ENCODE measurements at regions not wholly inside any gene's neighbourhood (a gene's known extent, or its start where the extent isn't known, plus 50 kb on each side); places are given as distances from the start of the nearest gene placed in this dataset.

- no peaks in the 10 kb centered on the region for H3K27me3 ChIP-seq (ENCODE audit: control insufficient read depth, extremely low read depth, insufficient read depth, low read length)
- no peak overlapping the region for H3K9ac ChIP-seq (ENCODE audit: control insufficient read depth, extremely low read depth, insufficient read depth, low read length)
- H3K79me2 ChIP-seq (ENCODE audit: control insufficient read depth, insufficient read depth, low read length): no peaks in the 10 kb centered on the region
- FAIRE-seq (no peak), DNase-seq (ENCODE audit: low read depth, low spot score) (no peak)
- no peaks in the 10 kb centered on the region for H3K9me3 ChIP-seq (ENCODE audit: control insufficient read depth, low read depth, low read length)
- H3K4me2 ChIP-seq (ENCODE audit: control insufficient read depth, extremely low read depth, insufficient read depth, low read depth, low read length): no peak overlapping the region
- no peak overlapping the region for H2AFZ ChIP-seq (ENCODE audit: control insufficient read depth, low read length)
- no peak overlapping the region for H3K27ac ChIP-seq (ENCODE audit: control insufficient read depth, insufficient read depth, low read length)
- H3K4me1 ChIP-seq (ENCODE audit: control insufficient read depth, extremely low read depth, insufficient read depth, low read length): no peaks in the 10 kb centered on the region
- H4K20me1 ChIP-seq (ENCODE audit: control insufficient read depth, extremely low read depth, insufficient read depth, low read length): no peaks in the 10 kb centered on the region
- dilution Hi-C loops (cut with MboI; ENCODE audit: extremely low pct_ligation_motif_present, low sequenced_read_pairs): no loop called here
- no peaks in the 10 kb centered on the region for H3K36me3 ChIP-seq (ENCODE audit: control insufficient read depth in 2 of 2, extremely low read depth in 1 of 2, insufficient read depth in 2 of 2, low read length in 2 of 2)
- H3K9me1 ChIP-seq (ENCODE audit: control insufficient read depth, extremely low read depth, insufficient read depth, low read length): no peaks in the 10 kb centered on the region
- no peak overlapping the region for H3K4me3 ChIP-seq (ENCODE audit: control insufficient read depth in 2 of 3, extremely low read depth in 1 of 3, insufficient read depth in 2 of 3, low read depth in 1 of 3, low read length in 3 of 3)
- TF ChIP-seq EZH2 (IDR thresholded peaks at IDR 0.05; ENCODE audit: low read length) (no peak), CTCF (optimal IDR thresholded peaks at IDR 0.05 in 1 of 3, IDR thresholded peaks at IDR 0.05 in 1 of 3, conservative IDR thresholded peaks at IDR 0.05 in 1 of 3; ENCODE audit: extremely low read depth in 1 of 3, insufficient read depth in 2 of 3, low read length in 3 of 3) (no peak)
Observed at GRCh38 chr14:48693793-48694192, 892.4 kb downstream of the RPS29 start.

- Histone ChIP-seq H3K27me3 (ENCODE audit: control insufficient read depth, extremely low read depth, insufficient read depth, low read length) (no peaks in the 10 kb centered on the region), H3K79me2 (ENCODE audit: control insufficient read depth, insufficient read depth, low read length) (no peaks in the 10 kb centered on the region), H3K36me3 (ENCODE audit: control insufficient read depth in 2 of 2, extremely low read depth in 1 of 2, insufficient read depth in 2 of 2, low read length in 2 of 2) (no peaks in the 10 kb centered on the region), H4K20me1 (ENCODE audit: control insufficient read depth, extremely low read depth, insufficient read depth, low read length) (no peaks in the 10 kb centered on the region), H3K4me1 (ENCODE audit: control insufficient read depth, extremely low read depth, insufficient read depth, low read length) (no peaks in the 10 kb centered on the region), H3K4me3 (ENCODE audit: control insufficient read depth in 2 of 3, extremely low read depth in 1 of 3, insufficient read depth in 2 of 3, low read depth in 1 of 3, low read length in 3 of 3) (no peak overlapping the region), H3K27ac (ENCODE audit: control insufficient read depth, insufficient read depth, low read length) (no peak overlapping the region), H3K9me3 (ENCODE audit: control insufficient read depth, low read depth, low read length) (no peaks in the 10 kb centered on the region), H3K9ac (ENCODE audit: control insufficient read depth, extremely low read depth, insufficient read depth, low read length) (no peak overlapping the region), H2AFZ (ENCODE audit: control insufficient read depth, low read length) (no peak overlapping the region), H3K9me1 (ENCODE audit: control insufficient read depth, extremely low read depth, insufficient read depth, low read length) (no peaks in the 10 kb centered on the region), H3K4me2 (ENCODE audit: control insufficient read depth, extremely low read depth, insufficient read depth, low read depth, low read length) (no peak overlapping the region)
- DNase-seq (ENCODE audit: low read depth, low spot score): no peak
- TF ChIP-seq CTCF (optimal IDR thresholded peaks at IDR 0.05 in 1 of 3, IDR thresholded peaks at IDR 0.05 in 1 of 3, conservative IDR thresholded peaks at IDR 0.05 in 1 of 3; ENCODE audit: extremely low read depth in 1 of 3, insufficient read depth in 2 of 3, low read length in 3 of 3) (no peak), EZH2 (IDR thresholded peaks at IDR 0.05; ENCODE audit: low read length) (no peak)
- dilution Hi-C loops (cut with MboI; ENCODE audit: extremely low pct_ligation_motif_present, low sequenced_read_pairs): no loop called here
- FAIRE-seq: no peak
Observed at GRCh38 chr14:48690349-48690748, 895.8 kb downstream of the RPS29 start.
